ENCODE measurements at regions not wholly inside any gene's neighbourhood (a gene's known extent, or its start where the extent isn't known, plus 50 kb on each side); places are given as distances from the start of the nearest gene placed in this dataset.

DNA sequence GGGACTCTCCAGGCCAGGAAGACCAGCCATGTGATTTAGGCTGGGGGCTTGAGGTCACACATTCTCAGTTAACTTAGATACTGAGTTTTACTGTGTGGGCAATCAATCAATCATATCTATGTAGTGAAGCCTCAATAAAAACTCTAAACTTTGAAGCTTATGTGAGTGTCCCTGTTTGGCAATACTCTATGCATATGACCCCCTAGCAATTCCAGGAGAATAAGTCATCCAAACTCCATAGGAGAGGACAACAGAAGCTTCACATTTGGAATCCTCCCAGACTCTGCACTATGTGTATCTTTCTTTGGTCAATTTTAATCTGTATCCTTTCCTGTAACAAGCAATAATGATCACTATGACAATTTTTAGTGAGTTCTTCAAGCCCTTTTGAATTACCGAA, 216.8 kb upstream of the RGMB start:
- no peaks in the 10 kb centered on the region for H3K9me3 ChIP-seq
- no peak overlapping the region for H3K4me3 ChIP-seq
- 95% methylated on average over 1 of the region's 1 CpG for WGBS
- H3K4me1 ChIP-seq (replicated peaks), result no peaks in the 10 kb centered on the region
- no peak for DNase-seq (ENCODE audit: low spot score)
- H3K36me3 ChIP-seq, result no peaks in the 10 kb centered on the region
- H3K27ac ChIP-seq, result no peak overlapping the region
- intact Hi-C loops (cut with DNase I), result no loop called here
- TF ChIP-seq POLR2AphosphoS5 (IDR thresholded peaks at IDR 0.05), result no peak
- TF ChIP-seq POLR2A (IDR thresholded peaks at IDR 0.05), result no peak
- TF ChIP-seq, protein P1, sequence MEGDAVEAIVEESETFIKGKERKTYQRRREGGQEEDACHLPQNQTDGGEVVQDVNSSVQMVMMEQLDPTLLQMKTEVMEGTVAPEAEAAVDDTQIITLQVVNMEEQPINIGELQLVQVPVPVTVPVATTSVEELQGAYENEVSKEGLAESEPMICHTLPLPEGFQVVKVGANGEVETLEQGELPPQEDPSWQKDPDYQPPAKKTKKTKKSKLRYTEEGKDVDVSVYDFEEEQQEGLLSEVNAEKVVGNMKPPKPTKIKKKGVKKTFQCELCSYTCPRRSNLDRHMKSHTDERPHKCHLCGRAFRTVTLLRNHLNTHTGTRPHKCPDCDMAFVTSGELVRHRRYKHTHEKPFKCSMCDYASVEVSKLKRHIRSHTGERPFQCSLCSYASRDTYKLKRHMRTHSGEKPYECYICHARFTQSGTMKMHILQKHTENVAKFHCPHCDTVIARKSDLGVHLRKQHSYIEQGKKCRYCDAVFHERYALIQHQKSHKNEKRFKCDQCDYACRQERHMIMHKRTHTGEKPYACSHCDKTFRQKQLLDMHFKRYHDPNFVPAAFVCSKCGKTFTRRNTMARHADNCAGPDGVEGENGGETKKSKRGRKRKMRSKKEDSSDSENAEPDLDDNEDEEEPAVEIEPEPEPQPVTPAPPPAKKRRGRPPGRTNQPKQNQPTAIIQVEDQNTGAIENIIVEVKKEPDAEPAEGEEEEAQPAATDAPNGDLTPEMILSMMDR (IDR thresholded peaks at IDR 0.05), result no peak
- H3K27me3 ChIP-seq (replicated peaks; ENCODE audit: insufficient read depth), result no peaks in the 10 kb centered on the region

DNA sequence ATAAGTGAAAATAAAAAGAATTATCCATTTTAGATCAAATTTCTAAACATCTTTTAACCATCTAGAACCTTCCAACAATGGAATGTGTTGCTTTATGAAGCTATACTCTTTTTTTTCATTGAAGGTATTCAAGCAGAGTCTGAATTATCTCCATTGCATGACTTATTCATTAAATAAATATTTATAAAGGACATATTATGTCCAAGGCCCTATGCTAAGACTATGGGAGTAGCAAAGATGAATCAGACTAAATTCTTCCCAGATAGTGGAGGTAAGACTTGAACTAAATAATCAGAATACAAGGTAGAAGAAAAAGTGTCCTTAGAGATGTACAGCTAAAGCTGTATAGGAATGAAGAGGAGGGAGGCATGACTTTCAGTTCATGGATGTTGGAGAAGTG, 215.5 kb upstream of the RGMB start:
- H3K27me3 ChIP-seq (replicated peaks; ENCODE audit: insufficient read depth), result no peaks in the 10 kb centered on the region
- no peaks in the 10 kb centered on the region for H3K9me3 ChIP-seq
- H3K27ac ChIP-seq, result no peak overlapping the region
- H3K4me1 ChIP-seq (replicated peaks), result no peaks in the 10 kb centered on the region
- DNase-seq (ENCODE audit: low spot score), result no peak
- no peaks in the 10 kb centered on the region for H3K36me3 ChIP-seq
- no peak for TF ChIP-seq POLR2A (IDR thresholded peaks at IDR 0.05)
- TF ChIP-seq, protein P1 (IDR thresholded peaks at IDR 0.05), result no peak
- no peak for TF ChIP-seq POLR2AphosphoS5 (IDR thresholded peaks at IDR 0.05)
- no peak overlapping the region for H3K4me3 ChIP-seq
- intact Hi-C loops (cut with DNase I), result no loop called here

DNA sequence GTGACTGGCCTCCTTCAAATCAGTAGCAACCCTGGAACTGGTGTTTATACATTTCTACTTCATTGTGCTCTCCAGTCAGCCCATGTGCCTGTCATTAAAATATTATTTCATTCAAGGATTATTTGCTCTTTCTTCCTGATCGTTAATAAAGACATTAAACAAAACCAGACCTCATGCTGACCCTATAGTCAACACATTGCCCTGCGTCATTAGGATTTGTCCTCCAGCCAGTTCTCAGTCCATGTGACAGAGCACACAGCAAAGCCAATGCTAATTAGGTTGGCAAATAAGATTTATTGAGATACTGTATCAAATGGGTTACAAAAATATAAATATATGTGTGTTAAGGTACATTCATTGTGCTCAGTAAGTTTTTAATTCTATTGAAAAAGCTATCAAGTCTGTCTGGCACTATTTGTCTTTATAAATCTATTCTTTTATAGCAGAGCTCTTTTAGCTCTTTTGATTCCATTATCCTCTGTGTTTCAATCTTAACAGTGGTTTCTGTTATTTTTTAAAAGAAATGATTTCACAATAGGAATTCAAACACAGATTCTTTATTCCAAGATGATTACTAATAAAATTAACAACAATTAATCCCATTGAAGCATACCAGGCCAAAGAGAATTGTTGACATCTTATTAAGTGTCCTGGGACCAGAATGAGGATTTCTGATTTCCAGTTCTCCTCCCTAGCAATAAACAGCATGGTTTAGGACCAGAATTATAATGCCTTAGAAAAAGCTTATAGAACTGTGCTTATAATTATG, 209.4 kb upstream of the RGMB start:
- TF ChIP-seq POLR2A (IDR thresholded peaks at IDR 0.05) (no peak), POLR2AphosphoS5 (IDR thresholded peaks at IDR 0.05) (no peak)
- TF ChIP-seq, protein P1 (IDR thresholded peaks at IDR 0.05), result no peak
- H3K4me1 ChIP-seq (replicated peaks), result no peaks in the 10 kb centered on the region
- H3K36me3 ChIP-seq, result no peaks in the 10 kb centered on the region
- H3K4me3 ChIP-seq, result no peak overlapping the region
- 10% methylated on average over 2 of the region's 2 CpGs for WGBS
- H3K9me3 ChIP-seq, result no peaks in the 10 kb centered on the region
- intact Hi-C loops (cut with DNase I), result no loop called here
- no peak overlapping the region for H3K27ac ChIP-seq
- no peak for DNase-seq (ENCODE audit: low spot score)
- H3K27me3 ChIP-seq (replicated peaks; ENCODE audit: insufficient read depth), result no peaks in the 10 kb centered on the region

DNA sequence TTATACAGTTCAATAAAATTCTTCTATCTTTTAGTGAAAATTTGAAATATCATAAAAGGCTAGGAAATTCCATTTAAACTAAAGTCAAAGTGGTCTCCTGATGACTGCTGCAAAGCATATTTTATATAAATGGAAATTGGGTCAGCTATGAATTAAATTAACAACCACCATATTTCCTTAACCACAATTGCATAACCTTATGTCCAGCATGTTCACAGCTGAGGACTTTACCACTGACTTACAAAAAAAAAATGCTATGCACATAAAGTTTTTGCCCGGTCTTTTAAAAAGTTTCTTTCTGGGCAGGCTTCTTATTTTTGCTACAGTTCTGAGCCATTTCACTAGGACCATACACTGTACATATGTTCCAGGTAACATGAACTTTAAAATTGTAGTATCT, 208.6 kb upstream of the RGMB start:
- Histone ChIP-seq H3K4me1 (replicated peaks) (no peaks in the 10 kb centered on the region), H3K27me3 (replicated peaks; ENCODE audit: insufficient read depth) (no peaks in the 10 kb centered on the region), H3K27ac (no peak overlapping the region), H3K4me3 (no peak overlapping the region), H3K9me3 (no peaks in the 10 kb centered on the region), H3K36me3 (no peaks in the 10 kb centered on the region)
- intact Hi-C loops (cut with DNase I), result no loop called here
- 87% methylated on average over 1 of the region's 1 CpG for WGBS
- DNase-seq (ENCODE audit: low spot score), result no peak
- TF ChIP-seq POLR2A (IDR thresholded peaks at IDR 0.05) (no peak), POLR2AphosphoS5 (IDR thresholded peaks at IDR 0.05) (no peak)
- TF ChIP-seq, protein P1 (IDR thresholded peaks at IDR 0.05), result no peak

DNA sequence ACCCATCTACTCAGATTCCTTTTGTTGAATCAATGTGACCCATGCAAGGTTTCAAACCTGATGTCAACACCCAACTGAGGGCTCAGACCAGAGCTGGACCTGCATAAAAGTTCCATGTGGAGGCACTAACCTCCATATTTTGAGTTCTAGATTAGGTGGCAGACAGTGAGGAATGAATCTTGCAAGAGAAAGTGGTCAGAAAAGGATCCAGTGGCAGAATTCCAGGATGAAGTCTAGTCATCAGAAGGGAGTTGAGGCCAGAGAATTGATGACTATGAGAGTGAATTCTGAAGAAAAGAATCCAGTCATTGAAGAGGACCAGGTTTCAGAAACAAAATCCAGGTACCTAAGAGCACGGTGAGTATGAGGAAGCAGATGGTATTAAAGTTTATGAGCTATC, 205.1 kb upstream of the RGMB start:
- Histone ChIP-seq H3K27ac (no peak overlapping the region), H3K36me3 (no peaks in the 10 kb centered on the region), H3K4me1 (replicated peaks) (no peaks in the 10 kb centered on the region), H3K4me3 (no peak overlapping the region), H3K9me3 (no peaks in the 10 kb centered on the region), H3K27me3 (replicated peaks; ENCODE audit: insufficient read depth) (no peaks in the 10 kb centered on the region)
- 96% methylated on average over 1 of the region's 1 CpG for WGBS
- DNase-seq (ENCODE audit: low spot score), result no peak
- TF ChIP-seq POLR2AphosphoS5 (IDR thresholded peaks at IDR 0.05) (no peak), POLR2A (IDR thresholded peaks at IDR 0.05) (no peak)
- TF ChIP-seq, protein P1 (IDR thresholded peaks at IDR 0.05), result no peak
- intact Hi-C loops (cut with DNase I), result no loop called here
